ENCODE measurements at regions not wholly inside any gene's neighbourhood (a gene's known extent, or its start where the extent isn't known, plus 50 kb on each side); places are given as distances from the start of the nearest gene placed in this dataset.

GRCh38 chr4:85398276-85398675 is 76.7 kb upstream of the ARHGAP24 start:
- DNase-seq (ENCODE audit: low spot score) = no peak

- no peak for DNase-seq (ENCODE audit: low spot score)
Observed at GRCh38 chr4:85399270-85399669, 75.7 kb upstream of the ARHGAP24 start.

GRCh38 chr4:85402371-85402770 is 72.6 kb upstream of the ARHGAP24 start:
- DNase-seq (ENCODE audit: low spot score) = no peak

- no peak for DNase-seq (ENCODE audit: low spot score)
Observed at GRCh38 chr4:85406185-85406584, 68.8 kb upstream of the ARHGAP24 start.

GRCh38 chr4:85407546-85407945 is 67.4 kb upstream of the ARHGAP24 start:
- DNase-seq (ENCODE audit: low spot score) = no peak

GRCh38 chr4:85408301-85408700 is 66.6 kb upstream of the ARHGAP24 start:
- no peak for DNase-seq (ENCODE audit: low spot score)

- no peak for DNase-seq (ENCODE audit: low spot score)
Observed at GRCh38 chr4:85409251-85409650, 65.7 kb upstream of the ARHGAP24 start.

- DNase-seq (ENCODE audit: low spot score) = no peak
Observed at GRCh38 chr4:85411386-85411785, 63.6 kb upstream of the ARHGAP24 start.

- no peak for DNase-seq (ENCODE audit: low spot score)
Observed at GRCh38 chr4:85414972-85415371, 60.0 kb upstream of the ARHGAP24 start.

GRCh38 chr4:85416094-85416493 is 58.9 kb upstream of the ARHGAP24 start:
- DNase-seq (ENCODE audit: low spot score) = no peak

GRCh38 chr4:85419103-85419502 is 55.8 kb upstream of the ARHGAP24 start:
- DNase-seq (ENCODE audit: low spot score) = no peak

GRCh38 chr4:85420831-85421230 is 54.1 kb upstream of the ARHGAP24 start:
- no peak for DNase-seq (ENCODE audit: low spot score)

- DNase-seq (ENCODE audit: low spot score) = no peak
Observed at GRCh38 chr4:85423431-85423830, 51.5 kb upstream of the ARHGAP24 start.

Measured in ecto neural progenitor cell (in vitro differentiated cells).